Osteoblast (primary cell): ENCODE measurements at regions not wholly inside any gene's neighbourhood (a gene's known extent, or its start where the extent isn't known, plus 50 kb on each side); places are given as distances from the start of the nearest gene placed in this dataset.
A peak's percentile ranks its signal among the peaks of the same experiment; 100 is the strongest.

Experiments used
- DNase-seq: peaks from one replicate; pipeline ENCODE4 v3.0.0; 2011; ENCODE audit warnings: low spot score, mixed read lengths; ENCODE audit not compliant: insufficient read length; ENCODE audit errors: missing footprints
- H2AFZ ChIP-seq: 2 replicates; pipeline ENCODE4 v1.6.0; 2011; ENCODE audit warnings: mild to moderate bottlenecking, low read length
- H3K27ac ChIP-seq: 2 replicates; pipeline ENCODE4 v1.5.1; 2011; ENCODE audit warnings: mild to moderate bottlenecking, low read depth, low read length, moderate library complexity
- H3K27me3 ChIP-seq: 2 replicates; pipeline ENCODE4 v1.6.0; 2012; ENCODE audit warnings: mild to moderate bottlenecking, control low read depth, inconsistent platforms, low read length, moderate library complexity; ENCODE audit not compliant: insufficient read depth
- H3K36me3 ChIP-seq: 2 replicates; pipeline ENCODE4 v1.5.1; 2011; ENCODE audit warnings: mild to moderate bottlenecking, low read length, control low read depth, moderate library complexity; ENCODE audit not compliant: insufficient read depth
- H3K4me1 ChIP-seq: 2 replicates; pipeline ENCODE4 v1.5.1; 2011; ENCODE audit warnings: mild to moderate bottlenecking, low read length, control low read depth, moderate library complexity; ENCODE audit not compliant: insufficient read depth
- H3K4me2 ChIP-seq: 2 replicates; pipeline ENCODE4 v1.6.0; 2011; ENCODE audit warnings: mild to moderate bottlenecking, low read length; ENCODE audit not compliant: insufficient read depth
- H3K4me3 ChIP-seq: fragments of 200-600 bp; sonication (generic); 3 replicates; pipeline ENCODE4 v1.5.1; 2012; ENCODE audit warnings: mild to moderate bottlenecking, low read length, inconsistent platforms; ENCODE audit not compliant: insufficient read depth
- H3K79me2 ChIP-seq: 2 replicates; pipeline ENCODE4 v1.6.0; 2012; ENCODE audit warnings: mild to moderate bottlenecking, low read length, control low read depth, inconsistent platforms; ENCODE audit not compliant: insufficient read depth
- H3K9me3 ChIP-seq: 2 replicates; pipeline ENCODE4 v1.5.1; 2011; ENCODE audit warnings: low read depth, low read length, control low read depth
- H4K20me1 ChIP-seq: 2 replicates; pipeline ENCODE4 v1.6.0; 2012; ENCODE audit warnings: mild to moderate bottlenecking, low read length, control low read depth; ENCODE audit not compliant: insufficient read depth
- TF ChIP-seq, protein P1 (sequence below): IDR thresholded peaks from 2 replicates; pipeline ENCODE4 v1.5.1; 2011; ENCODE audit warnings: mild to moderate bottlenecking, low read depth, low read length, moderate library complexity; ENCODE audit errors: extremely low read depth

DNA sequence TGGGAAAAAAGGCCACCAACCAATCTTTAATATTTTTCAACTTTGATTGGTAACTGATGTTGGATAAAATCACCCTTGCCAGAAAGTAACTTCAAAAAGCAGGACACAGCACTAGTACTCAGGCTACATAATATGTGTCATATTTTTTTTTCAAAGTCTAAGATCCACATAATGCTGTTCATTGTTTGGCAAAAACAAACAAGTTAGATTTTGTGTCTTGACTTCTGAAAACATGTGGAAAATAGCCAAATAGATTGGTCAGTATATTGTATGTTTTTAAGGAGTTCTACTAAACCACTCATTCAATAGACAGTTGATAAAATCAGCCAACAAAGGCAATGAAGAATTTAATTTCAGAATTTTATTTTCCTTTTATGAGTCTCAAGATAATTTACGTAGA is 111.7 kb upstream of the CCDC54 start:
- no peak overlapping the region for H3K4me2 ChIP-seq
- TF ChIP-seq, protein P1, sequence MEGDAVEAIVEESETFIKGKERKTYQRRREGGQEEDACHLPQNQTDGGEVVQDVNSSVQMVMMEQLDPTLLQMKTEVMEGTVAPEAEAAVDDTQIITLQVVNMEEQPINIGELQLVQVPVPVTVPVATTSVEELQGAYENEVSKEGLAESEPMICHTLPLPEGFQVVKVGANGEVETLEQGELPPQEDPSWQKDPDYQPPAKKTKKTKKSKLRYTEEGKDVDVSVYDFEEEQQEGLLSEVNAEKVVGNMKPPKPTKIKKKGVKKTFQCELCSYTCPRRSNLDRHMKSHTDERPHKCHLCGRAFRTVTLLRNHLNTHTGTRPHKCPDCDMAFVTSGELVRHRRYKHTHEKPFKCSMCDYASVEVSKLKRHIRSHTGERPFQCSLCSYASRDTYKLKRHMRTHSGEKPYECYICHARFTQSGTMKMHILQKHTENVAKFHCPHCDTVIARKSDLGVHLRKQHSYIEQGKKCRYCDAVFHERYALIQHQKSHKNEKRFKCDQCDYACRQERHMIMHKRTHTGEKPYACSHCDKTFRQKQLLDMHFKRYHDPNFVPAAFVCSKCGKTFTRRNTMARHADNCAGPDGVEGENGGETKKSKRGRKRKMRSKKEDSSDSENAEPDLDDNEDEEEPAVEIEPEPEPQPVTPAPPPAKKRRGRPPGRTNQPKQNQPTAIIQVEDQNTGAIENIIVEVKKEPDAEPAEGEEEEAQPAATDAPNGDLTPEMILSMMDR = no peak

DNA sequence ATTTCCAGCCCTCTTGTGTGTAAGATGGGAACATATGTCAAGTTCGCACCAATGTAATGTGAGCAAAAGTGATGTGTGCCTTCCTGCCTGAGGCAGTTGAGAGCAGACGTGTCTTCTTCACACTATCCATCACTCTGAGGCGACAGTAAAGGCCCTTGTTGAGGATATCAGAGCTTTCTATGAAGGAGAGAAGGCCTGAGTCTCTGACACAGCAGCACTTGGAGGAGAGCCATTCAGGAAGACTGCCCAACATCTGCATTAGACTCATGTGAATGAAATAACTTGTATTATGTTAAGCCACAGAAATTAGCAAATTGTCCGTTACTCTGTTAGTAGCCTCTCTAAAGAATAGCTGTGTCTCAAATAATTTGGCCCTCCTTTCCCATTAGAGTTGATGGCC is 108.8 kb upstream of the CCDC54 start:
- TF ChIP-seq, protein P1 = no peak
- H3K9me3 ChIP-seq = no peaks in the 10 kb centered on the region
- DNase-seq = no peak

More for the DNA sequence above, 111.7 kb upstream of the CCDC54 start:
- Histone ChIP-seq H3K36me3 (no peaks in the 10 kb centered on the region), H3K4me3 (no peak overlapping the region), H3K4me1 (peaks cover 7% of the 10 kb centered on the region), H3K9me3 (no peaks in the 10 kb centered on the region), H3K27me3 (no peaks in the 10 kb centered on the region), H2AFZ (no peak overlapping the region), H4K20me1 (no peaks in the 10 kb centered on the region), H3K79me2 (no peaks in the 10 kb centered on the region), H3K27ac (no peak overlapping the region)
- DNase-seq = no peak

DNA sequence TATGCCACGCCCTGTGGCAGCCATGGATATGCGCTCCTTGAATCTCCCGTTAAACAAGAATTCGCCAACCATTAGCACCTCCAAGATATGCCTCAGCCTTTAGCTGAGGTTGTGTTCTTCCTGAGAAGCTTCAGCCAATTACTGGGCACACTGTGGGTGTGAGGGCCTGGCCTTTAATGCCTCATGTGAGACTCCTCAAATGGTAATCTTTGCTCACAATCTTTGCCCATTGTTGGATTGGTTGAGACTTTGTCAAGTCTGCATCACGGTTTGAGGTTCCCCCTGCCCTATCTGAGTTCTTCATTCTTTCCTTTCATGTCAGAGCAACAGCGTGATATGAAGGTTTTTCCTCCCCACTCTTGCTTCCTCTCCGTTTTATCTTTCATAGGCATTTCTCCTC is 108.1 kb upstream of the CCDC54 start:
- H2AFZ ChIP-seq = no peak overlapping the region
- H3K4me1 ChIP-seq = no peaks in the 10 kb centered on the region
- DNase-seq = no peak
- H3K4me2 ChIP-seq = no peak overlapping the region
- no peak overlapping the region for H3K4me3 ChIP-seq
- TF ChIP-seq, protein P1 = no peak
- H3K27me3 ChIP-seq = no peaks in the 10 kb centered on the region
- H3K9me3 ChIP-seq = no peaks in the 10 kb centered on the region
- no peaks in the 10 kb centered on the region for H3K79me2 ChIP-seq
- no peak overlapping the region for H3K27ac ChIP-seq
- no peaks in the 10 kb centered on the region for H4K20me1 ChIP-seq
- no peaks in the 10 kb centered on the region for H3K36me3 ChIP-seq

More for the DNA sequence above, 108.8 kb upstream of the CCDC54 start:
- no peaks in the 10 kb centered on the region for H3K27me3 ChIP-seq
- no peak overlapping the region for H2AFZ ChIP-seq
- no peak overlapping the region for H3K4me3 ChIP-seq
- no peak overlapping the region for H3K4me2 ChIP-seq
- H3K27ac ChIP-seq = no peak overlapping the region
- no peaks in the 10 kb centered on the region for H4K20me1 ChIP-seq
- no peaks in the 10 kb centered on the region for H3K4me1 ChIP-seq
- H3K79me2 ChIP-seq = no peaks in the 10 kb centered on the region
- H3K36me3 ChIP-seq = no peaks in the 10 kb centered on the region

DNA sequence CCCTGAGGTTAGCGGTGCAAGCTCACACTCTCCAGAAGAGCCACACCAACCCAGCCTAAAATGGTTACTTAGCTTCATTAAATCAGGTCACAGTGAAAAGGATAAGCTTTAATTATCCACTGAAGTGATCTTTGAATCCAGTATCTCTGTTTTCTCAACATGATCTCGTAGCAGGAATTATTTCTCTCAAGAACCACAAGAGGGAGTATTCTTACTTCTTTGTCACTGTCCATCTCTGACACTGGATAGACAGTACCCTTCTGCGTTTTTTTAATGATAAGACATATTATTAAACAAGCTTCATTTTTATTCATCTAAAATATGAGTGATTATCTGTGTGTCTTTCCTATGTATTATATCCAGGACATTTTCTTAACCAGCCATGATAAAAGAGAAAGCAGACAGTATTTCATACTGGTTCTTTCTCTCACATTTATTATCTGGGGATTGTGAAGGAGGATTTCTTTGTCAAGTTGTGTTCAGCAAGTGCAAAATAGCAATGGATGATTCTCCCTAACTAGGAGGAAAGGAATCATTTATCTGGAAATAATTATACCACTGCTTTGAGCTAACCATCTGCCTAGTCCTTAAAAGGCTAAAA is 105.4 kb upstream of the CCDC54 start:
- TF ChIP-seq, protein P1 = peak; percentile 67
- Histone ChIP-seq H3K36me3 (no peaks in the 10 kb centered on the region), H3K27me3 (no peaks in the 10 kb centered on the region), H2AFZ (no peak overlapping the region), H4K20me1 (no peaks in the 10 kb centered on the region), H3K79me2 (no peaks in the 10 kb centered on the region), H3K4me3 (no peak overlapping the region), H3K9me3 (no peaks in the 10 kb centered on the region), H3K4me1 (no peaks in the 10 kb centered on the region), H3K4me2 (peak overlapping the region; percentile 21), H3K27ac (no peak overlapping the region)
- no peak for DNase-seq
